Endodermal cell (in vitro differentiated cells): ENCODE measurements at regions not wholly inside any gene's neighbourhood (a gene's known extent, or its start where the extent isn't known, plus 50 kb on each side); places are given as distances from the start of the nearest gene placed in this dataset.

ENCODE experiments used
- DNase-seq: peaks from one replicate; pipeline ENCODE4 v3.0.0-alpha.2; 2017
- H3K27ac ChIP-seq: 2 replicates; pipeline ENCODE4 v1.5.1; 2013; ENCODE audit warnings: mild to moderate bottlenecking, low read depth, low read length, moderate library complexity
- H3K27me3 ChIP-seq: 2 replicates; pipeline ENCODE4 v1.6.1; 2013; ENCODE audit warnings: mild to moderate bottlenecking, low read length, moderate library complexity; ENCODE audit not compliant: insufficient read depth, control insufficient read depth, poor library complexity, severe bottlenecking
- H3K36me3 ChIP-seq: 2 replicates; pipeline ENCODE4 v1.7.0; 2013; ENCODE audit warnings: mild to moderate bottlenecking, low read length, moderate library complexity; ENCODE audit not compliant: control insufficient read depth, insufficient read depth
- H3K4me1 ChIP-seq: one replicate; pipeline ENCODE4 v1.7.0; 2013; ENCODE audit warnings: low read length; ENCODE audit not compliant: control insufficient read depth, insufficient read depth
- H3K4me3 ChIP-seq: 2 replicates; pipeline ENCODE4 v1.5.1; 2013; ENCODE audit warnings: mild to moderate bottlenecking, low read length, moderate library complexity
- H3K9ac ChIP-seq: 2 replicates; pipeline ENCODE4 v1.6.1; 2013; ENCODE audit warnings: mild to moderate bottlenecking, low read length, moderate library complexity; ENCODE audit not compliant: poor library complexity, severe bottlenecking; ENCODE audit errors: extremely low read depth
- H3K9me3 ChIP-seq: 2 replicates; pipeline ENCODE4 v1.6.1; 2013; ENCODE audit warnings: mild to moderate bottlenecking, low read length, moderate library complexity; ENCODE audit not compliant: control insufficient read depth
- H3K27ac Mint-ChIP-seq: 2 replicates; pipeline ENCODE4 v1.8.0; 2020; ENCODE audit warnings: mixed read lengths
- H3K27me3 Mint-ChIP-seq: 2 replicates; pipeline ENCODE4 v1.8.0; 2021; ENCODE audit warnings: mild to moderate bottlenecking, mixed read lengths; ENCODE audit not compliant: insufficient read depth
- H3K36me3 Mint-ChIP-seq: 2 replicates; pipeline ENCODE4 v1.8.0; 2020; ENCODE audit warnings: low read depth, mixed read lengths
- H3K4me1 Mint-ChIP-seq: 2 replicates; pipeline ENCODE4 v1.8.0; 2020; ENCODE audit warnings: mixed read lengths
- H3K4me3 Mint-ChIP-seq: 2 replicates; pipeline ENCODE4 v1.8.0; 2020; ENCODE audit warnings: mild to moderate bottlenecking, moderate library complexity, mixed read lengths
- H3K9me3 Mint-ChIP-seq: 2 replicates; pipeline ENCODE4 v1.8.0; 2020; ENCODE audit warnings: mild to moderate bottlenecking, mixed read lengths
- CTCF ChIP-seq: fragments of 200-600 bp; sonication (generic); conservative IDR thresholded peaks from 2 replicates; pipeline ENCODE4 v1.5.0; 2021; ENCODE audit warnings: antibody characterized with exemption, mild to moderate bottlenecking
- WGBS, 2 experiments: methylation state at CpG; one replicate each; pipeline versions ENCODE4 v1.1.5 to v1.1.7; 2013; ENCODE audit warnings: missing lambda C conversion rate in 2 of 2, mixed read lengths in 1 of 2; ENCODE audit not compliant: insufficient coverage in 1 of 2, insufficient read length in 1 of 2; 5-methylcytosine and 5-hydroxymethylcytosine counted together

GRCh38 chr2:235149240-235149659 lies 197.4 kb downstream of the SH3BP4 start:
- H3K4me1 Mint-ChIP-seq = peaks cover 23% of the 10 kb centered on the region
- Histone ChIP-seq H3K27ac (no peak overlapping the region), H3K36me3 (no peaks in the 10 kb centered on the region), H3K9ac (no peak overlapping the region), H3K4me3 (no peak overlapping the region), H3K27me3 (peaks cover 26% of the 10 kb centered on the region), H3K4me1 (peaks cover 8% of the 10 kb centered on the region), H3K9me3 (peaks cover 10% of the 10 kb centered on the region)
- no peak overlapping the region for H3K4me3 Mint-ChIP-seq
- DNase-seq = no peak
- no peak for TF ChIP-seq CTCF
- H3K27ac Mint-ChIP-seq = no peak overlapping the region
- WGBS, 2 experiments = 79 to 85% methylated on average over 2 to 4 of the region's 4 CpGs
- H3K36me3 Mint-ChIP-seq = no peaks in the 10 kb centered on the region
- peaks cover 64% of the 10 kb centered on the region for H3K27me3 Mint-ChIP-seq
- no peaks in the 10 kb centered on the region for H3K9me3 Mint-ChIP-seq

GRCh38 chr2:235149736-235150135 lies 197.9 kb downstream of the SH3BP4 start:
- no peaks in the 10 kb centered on the region for H3K36me3 ChIP-seq
- peaks cover 21% of the 10 kb centered on the region for H3K27me3 ChIP-seq
- DNase-seq = no peak
- peaks cover 62% of the 10 kb centered on the region for H3K27me3 Mint-ChIP-seq
- peaks cover 10% of the 10 kb centered on the region for H3K9me3 ChIP-seq
- no peak overlapping the region for H3K9ac ChIP-seq
- H3K4me3 Mint-ChIP-seq = no peak overlapping the region
- 97 to 100% methylated on average over 1 of the region's 1 CpG for WGBS, 2 experiments
- H3K4me1 Mint-ChIP-seq = peaks cover 18% of the 10 kb centered on the region
- no peak overlapping the region for H3K4me3 ChIP-seq
- H3K9me3 Mint-ChIP-seq = no peaks in the 10 kb centered on the region
- no peak overlapping the region for H3K27ac ChIP-seq
- TF ChIP-seq CTCF = no peak
- H3K27ac Mint-ChIP-seq = no peak overlapping the region
- H3K4me1 ChIP-seq = peaks cover 3% of the 10 kb centered on the region
- no peaks in the 10 kb centered on the region for H3K36me3 Mint-ChIP-seq

- no peak overlapping the region for H3K9ac ChIP-seq
- no peak overlapping the region for H3K27ac ChIP-seq
- no peak for DNase-seq
- no peak overlapping the region for H3K4me3 ChIP-seq
- H3K36me3 Mint-ChIP-seq = no peaks in the 10 kb centered on the region
- peaks cover 61% of the 10 kb centered on the region for H3K27me3 Mint-ChIP-seq
- 95 to 100% methylated on average over 2 of the region's 2 CpGs for WGBS, 2 experiments
- no peaks in the 10 kb centered on the region for H3K9me3 Mint-ChIP-seq
- H3K4me1 Mint-ChIP-seq = peaks cover 9% of the 10 kb centered on the region
- peaks cover 19% of the 10 kb centered on the region for H3K27me3 ChIP-seq
- no peak overlapping the region for H3K27ac Mint-ChIP-seq
- no peak for TF ChIP-seq CTCF
- H3K4me3 Mint-ChIP-seq = no peak overlapping the region
- H3K4me1 ChIP-seq = peaks cover 3% of the 10 kb centered on the region
- no peaks in the 10 kb centered on the region for H3K36me3 ChIP-seq
- peaks cover 10% of the 10 kb centered on the region for H3K9me3 ChIP-seq
Observed at GRCh38 chr2:235151152-235151551, 199.3 kb downstream of the SH3BP4 start.
